ENCODE measurements at regions not wholly inside any gene's neighbourhood (a gene's known extent, or its start where the extent isn't known, plus 50 kb on each side); places are given as distances from the start of the nearest gene placed in this dataset.

DNA sequence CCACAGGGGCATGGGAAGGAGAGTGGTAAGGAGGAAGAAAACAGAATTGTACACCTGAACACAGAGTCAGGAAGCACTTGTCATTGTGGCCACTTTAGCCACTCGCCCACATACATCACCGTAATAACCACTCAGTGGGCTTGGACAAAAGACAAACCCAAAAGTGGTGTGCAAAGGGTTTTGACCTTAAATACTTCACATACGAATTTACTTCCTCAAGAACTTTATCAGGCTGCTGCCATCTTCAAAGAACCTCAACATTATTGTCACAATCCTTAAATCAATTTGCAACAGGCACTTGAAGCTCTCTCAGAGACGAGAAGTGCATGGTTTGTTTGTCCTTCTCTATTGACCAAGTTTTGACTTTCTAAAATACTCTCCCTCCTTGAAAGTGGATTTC is 187.3 kb upstream of the EGLN3 start:
- TF ChIP-seq, protein P1, sequence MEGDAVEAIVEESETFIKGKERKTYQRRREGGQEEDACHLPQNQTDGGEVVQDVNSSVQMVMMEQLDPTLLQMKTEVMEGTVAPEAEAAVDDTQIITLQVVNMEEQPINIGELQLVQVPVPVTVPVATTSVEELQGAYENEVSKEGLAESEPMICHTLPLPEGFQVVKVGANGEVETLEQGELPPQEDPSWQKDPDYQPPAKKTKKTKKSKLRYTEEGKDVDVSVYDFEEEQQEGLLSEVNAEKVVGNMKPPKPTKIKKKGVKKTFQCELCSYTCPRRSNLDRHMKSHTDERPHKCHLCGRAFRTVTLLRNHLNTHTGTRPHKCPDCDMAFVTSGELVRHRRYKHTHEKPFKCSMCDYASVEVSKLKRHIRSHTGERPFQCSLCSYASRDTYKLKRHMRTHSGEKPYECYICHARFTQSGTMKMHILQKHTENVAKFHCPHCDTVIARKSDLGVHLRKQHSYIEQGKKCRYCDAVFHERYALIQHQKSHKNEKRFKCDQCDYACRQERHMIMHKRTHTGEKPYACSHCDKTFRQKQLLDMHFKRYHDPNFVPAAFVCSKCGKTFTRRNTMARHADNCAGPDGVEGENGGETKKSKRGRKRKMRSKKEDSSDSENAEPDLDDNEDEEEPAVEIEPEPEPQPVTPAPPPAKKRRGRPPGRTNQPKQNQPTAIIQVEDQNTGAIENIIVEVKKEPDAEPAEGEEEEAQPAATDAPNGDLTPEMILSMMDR (conservative IDR thresholded peaks at IDR 0.05) = no peak
- no peak for TF ChIP-seq EZH2 (IDR thresholded peaks at IDR 0.05; ENCODE audit: low read depth)
